SK-N-MC (cell line): ENCODE measurements at regions not wholly inside any gene's neighbourhood (a gene's known extent, or its start where the extent isn't known, plus 50 kb on each side); places are given as distances from the start of the nearest gene placed in this dataset.

Experiments
- EZH2 ChIP-seq: fragments of 200-600 bp; sonication (generic); IDR thresholded peaks from one replicate; pipeline ENCODE4 v1.6.1; 2017; ENCODE audit warnings: antibody characterized with exemption
- POLR2AphosphoS5 ChIP-seq: IDR thresholded peaks from 2 replicates; pipeline ENCODE4 v1.6.1; 2012; ENCODE audit warnings: mild to moderate bottlenecking, low read depth, low read length, borderline replicate concordance

- no peak for TF ChIP-seq EZH2
- TF ChIP-seq POLR2AphosphoS5, result no peak
Observed at GRCh38 chr15:62357431-62357830, 192.3 kb upstream of the C2CD4B start.
